ENCODE measurements at regions not wholly inside any gene's neighbourhood (a gene's known extent, or its start where the extent isn't known, plus 50 kb on each side); places are given as distances from the start of the nearest gene placed in this dataset.
"Not testable (repeated sequence)": the region's sequence is repeated elsewhere in the genome, so short reads cannot be mapped to it uniquely, and the experiment has no call there.

DNA sequence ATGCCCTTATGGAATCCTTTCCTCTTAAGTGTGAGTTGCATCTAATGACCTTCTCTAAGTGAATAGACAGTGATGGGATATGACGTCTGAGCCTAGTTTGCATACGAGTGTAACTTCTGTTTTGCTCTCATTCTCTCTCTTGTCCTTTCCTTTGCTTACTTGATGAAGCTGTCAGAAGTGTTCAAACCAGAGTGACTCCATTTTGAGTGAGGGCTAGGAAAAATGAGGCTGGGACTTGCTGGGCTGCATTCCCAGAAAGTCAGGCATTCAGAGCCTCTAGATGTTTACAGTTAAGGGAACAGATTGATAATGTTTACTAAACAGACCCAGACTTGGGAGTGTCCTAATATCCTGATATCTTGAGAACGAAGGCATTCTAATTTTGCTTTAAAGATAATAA lies 311.2 kb upstream of the SOX4 start:
- not testable (repeated sequence) for H3K36me3 ChIP-seq, H3K4me2 ChIP-seq, H3K27me3 ChIP-seq, H3K4me1 ChIP-seq, H3K9ac ChIP-seq, H3K9me3 ChIP-seq, H3K27ac ChIP-seq, H4K20me1 ChIP-seq, H3K4me3 ChIP-seq

- H3K4me2 ChIP-seq: no peak overlapping the region
- H4K20me1 ChIP-seq: no peaks in the 10 kb centered on the region
- H3K4me3 ChIP-seq: no peak overlapping the region
- H3K36me3 ChIP-seq: no peaks in the 10 kb centered on the region
- H3K4me1 ChIP-seq: no peaks in the 10 kb centered on the region
- no peak for TF ChIP-seq Cebpa-rat (IDR thresholded peaks at IDR 0.05)
- no peak overlapping the region for H3K9ac ChIP-seq
- H3K27me3 ChIP-seq: no peaks in the 10 kb centered on the region
- H3K9me3 ChIP-seq: no peaks in the 10 kb centered on the region
- H3K27ac ChIP-seq: no peak overlapping the region
Measured at GRCh38 chr6:21284166-21284565, 309.4 kb upstream of the SOX4 start.

GRCh38 chr6:21284706-21285105 lies 308.8 kb upstream of the SOX4 start:
- no peaks in the 10 kb centered on the region for H3K4me1 ChIP-seq
- H3K9me3 ChIP-seq: no peaks in the 10 kb centered on the region
- no peaks in the 10 kb centered on the region for H3K36me3 ChIP-seq
- no peaks in the 10 kb centered on the region for H4K20me1 ChIP-seq
- no peak overlapping the region for H3K4me2 ChIP-seq
- no peak overlapping the region for H3K9ac ChIP-seq
- H3K4me3 ChIP-seq: no peak overlapping the region
- no peak overlapping the region for H3K27ac ChIP-seq
- no peak for TF ChIP-seq Cebpa-rat (IDR thresholded peaks at IDR 0.05)
- H3K27me3 ChIP-seq: no peaks in the 10 kb centered on the region

DNA sequence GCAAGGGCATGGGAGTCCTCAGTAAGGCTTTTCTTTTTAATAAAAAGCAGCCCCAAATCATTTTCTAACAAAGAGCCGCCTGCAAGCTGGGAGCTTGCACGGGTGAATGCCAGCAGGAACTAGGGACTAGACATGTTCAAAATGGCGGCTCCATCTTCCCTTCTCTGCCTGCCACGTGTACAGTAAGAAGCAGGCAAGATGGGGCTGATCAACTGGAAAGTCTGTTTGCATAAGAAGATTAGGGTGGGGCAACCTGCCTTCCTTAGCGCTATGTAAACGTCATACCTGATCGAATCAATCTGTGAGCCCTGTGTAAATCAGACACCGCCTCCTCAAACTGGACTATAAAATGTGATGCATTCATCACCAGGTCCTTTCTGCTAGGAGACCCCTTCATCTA lies 299.4 kb upstream of the SOX4 start:
- no peaks in the 10 kb centered on the region for H3K27me3 ChIP-seq
- no peak overlapping the region for H3K27ac ChIP-seq
- TF ChIP-seq Cebpa-rat (IDR thresholded peaks at IDR 0.05): no peak
- H3K36me3 ChIP-seq: no peaks in the 10 kb centered on the region
- no peaks in the 10 kb centered on the region for H3K9me3 ChIP-seq
- no peak overlapping the region for H3K4me2 ChIP-seq
- no peaks in the 10 kb centered on the region for H4K20me1 ChIP-seq
- no peak overlapping the region for H3K9ac ChIP-seq
- H3K4me3 ChIP-seq: no peak overlapping the region
- H3K4me1 ChIP-seq: no peaks in the 10 kb centered on the region

- Histone ChIP-seq H4K20me1 (no peaks in the 10 kb centered on the region), H3K4me3 (no peak overlapping the region), H3K9ac (no peak overlapping the region), H3K4me1 (no peaks in the 10 kb centered on the region), H3K36me3 (no peaks in the 10 kb centered on the region), H3K27me3 (no peaks in the 10 kb centered on the region), H3K9me3 (peaks cover under 1% of the 10 kb centered on the region; the same call in 1 of the 2 replicates), H3K4me2 (no peak overlapping the region), H3K27ac (no peak overlapping the region)
- TF ChIP-seq Cebpa-rat (IDR thresholded peaks at IDR 0.05): no peak
Measured at GRCh38 chr6:21295506-21296240, 297.9 kb upstream of the SOX4 start.

- no peak overlapping the region for H3K4me2 ChIP-seq
- no peak overlapping the region for H3K27ac ChIP-seq
- H3K36me3 ChIP-seq: no peaks in the 10 kb centered on the region
- H3K9ac ChIP-seq: no peak overlapping the region
- H3K4me3 ChIP-seq: no peak overlapping the region
- peaks cover 5% of the 10 kb centered on the region; the same call in 1 of the 2 replicates for H3K9me3 ChIP-seq
- no peaks in the 10 kb centered on the region for H4K20me1 ChIP-seq
- TF ChIP-seq Cebpa-rat (IDR thresholded peaks at IDR 0.05): no peak
- no peaks in the 10 kb centered on the region for H3K27me3 ChIP-seq
- no peaks in the 10 kb centered on the region for H3K4me1 ChIP-seq
Measured at GRCh38 chr6:21297665-21298064, 295.9 kb upstream of the SOX4 start.

DNA sequence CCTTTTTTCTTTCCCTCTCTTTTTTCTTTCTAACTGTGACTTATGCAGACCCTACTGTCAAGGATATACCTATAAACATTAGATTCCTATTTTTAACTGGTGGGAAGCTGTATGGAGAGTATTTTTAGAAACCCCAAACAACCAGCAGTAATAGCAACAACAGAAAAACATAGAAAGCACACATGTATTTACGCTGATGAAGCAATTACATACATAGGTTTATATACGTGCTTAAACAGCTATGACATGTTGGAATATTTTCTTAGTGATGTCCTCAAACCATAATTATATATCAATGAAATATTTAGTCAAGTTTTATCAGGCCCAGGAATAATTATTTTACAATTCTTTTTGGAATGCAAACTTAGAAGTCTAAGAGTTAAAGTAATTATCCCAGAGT lies 294.3 kb upstream of the SOX4 start:
- no peaks in the 10 kb centered on the region for H3K27me3 ChIP-seq
- no peak overlapping the region for H3K27ac ChIP-seq
- H3K9ac ChIP-seq: no peak overlapping the region
- H4K20me1 ChIP-seq: no peaks in the 10 kb centered on the region
- no peak overlapping the region for H3K4me2 ChIP-seq
- TF ChIP-seq Cebpa-rat (IDR thresholded peaks at IDR 0.05): no peak
- H3K4me1 ChIP-seq: no peaks in the 10 kb centered on the region
- H3K9me3 ChIP-seq: peaks cover 5% of the 10 kb centered on the region; the same call in 1 of the 2 replicates
- H3K36me3 ChIP-seq: no peaks in the 10 kb centered on the region
- H3K4me3 ChIP-seq: no peak overlapping the region

DNA sequence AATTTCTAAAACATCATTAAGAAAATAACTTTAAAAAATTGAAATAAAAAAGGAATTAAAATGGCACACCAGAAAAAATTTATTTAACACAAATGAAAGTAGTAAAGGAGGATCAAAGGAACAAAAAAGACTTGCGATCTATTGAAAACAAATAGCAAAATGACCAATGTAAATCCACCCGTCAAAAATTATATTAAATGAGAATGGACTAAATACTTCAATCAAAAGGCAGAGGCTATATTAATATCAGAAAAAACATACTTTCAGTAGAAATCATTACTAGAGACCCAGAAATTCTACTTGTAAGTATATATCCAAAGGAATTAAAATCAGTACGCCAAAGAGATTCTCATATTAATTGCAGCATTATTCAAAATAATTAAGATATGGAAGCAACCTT lies 293.1 kb upstream of the SOX4 start:
- H3K9ac ChIP-seq: no peak overlapping the region
- H3K4me1 ChIP-seq: no peaks in the 10 kb centered on the region
- H3K4me2 ChIP-seq: no peak overlapping the region
- no peak for TF ChIP-seq Cebpa-rat (IDR thresholded peaks at IDR 0.05)
- H3K27ac ChIP-seq: no peak overlapping the region
- no peak overlapping the region for H3K4me3 ChIP-seq
- no peaks in the 10 kb centered on the region for H4K20me1 ChIP-seq
- no peaks in the 10 kb centered on the region for H3K27me3 ChIP-seq
- H3K9me3 ChIP-seq: peaks cover 5% of the 10 kb centered on the region; the same call in 1 of the 2 replicates
- no peaks in the 10 kb centered on the region for H3K36me3 ChIP-seq

DNA sequence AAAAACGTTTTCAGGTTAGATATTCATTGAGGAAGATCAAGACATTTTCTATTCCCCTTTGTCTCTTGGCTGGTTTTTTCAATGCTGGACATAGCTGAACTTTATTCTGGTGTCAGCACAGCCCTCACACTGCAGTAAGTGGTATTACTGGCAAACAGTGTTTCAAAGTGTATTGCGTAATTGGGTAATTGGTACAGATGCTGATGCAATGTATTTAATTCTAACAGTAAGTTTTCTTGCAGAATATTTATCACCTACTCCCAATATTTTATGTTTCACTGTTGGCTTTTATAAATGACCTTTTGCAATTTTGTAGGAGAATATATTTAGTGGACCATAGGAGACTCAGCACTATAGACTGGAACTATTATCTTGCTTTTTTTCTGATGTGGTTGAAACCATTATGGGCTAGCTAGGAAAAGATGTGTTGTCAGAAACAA lies 287.6 kb upstream of the SOX4 start:
- Histone ChIP-seq H3K36me3 (no peaks in the 10 kb centered on the region), H3K9me3 (peaks cover 3% of the 10 kb centered on the region; the same call in 1 of the 2 replicates), H3K27ac (no peak overlapping the region), H3K4me3 (no peak overlapping the region), H3K4me2 (no peak overlapping the region), H3K9ac (no peak overlapping the region), H3K27me3 (no peaks in the 10 kb centered on the region), H4K20me1 (no peaks in the 10 kb centered on the region), H3K4me1 (no peaks in the 10 kb centered on the region)
- TF ChIP-seq Cebpa-rat (IDR thresholded peaks at IDR 0.05): peak; percentile 91; the same call in 1 of the 2 replicates

- no peak overlapping the region for H3K27ac ChIP-seq
- no peak for TF ChIP-seq Cebpa-rat (IDR thresholded peaks at IDR 0.05)
- no peaks in the 10 kb centered on the region for H4K20me1 ChIP-seq
- no peaks in the 10 kb centered on the region for H3K4me1 ChIP-seq
- H3K4me3 ChIP-seq: no peak overlapping the region
- no peak overlapping the region for H3K4me2 ChIP-seq
- no peaks in the 10 kb centered on the region for H3K27me3 ChIP-seq
- no peaks in the 10 kb centered on the region for H3K36me3 ChIP-seq
- no peaks in the 10 kb centered on the region for H3K9me3 ChIP-seq
- H3K9ac ChIP-seq: no peak overlapping the region
Measured at GRCh38 chr6:21306546-21306945, 287.0 kb upstream of the SOX4 start.

DNA sequence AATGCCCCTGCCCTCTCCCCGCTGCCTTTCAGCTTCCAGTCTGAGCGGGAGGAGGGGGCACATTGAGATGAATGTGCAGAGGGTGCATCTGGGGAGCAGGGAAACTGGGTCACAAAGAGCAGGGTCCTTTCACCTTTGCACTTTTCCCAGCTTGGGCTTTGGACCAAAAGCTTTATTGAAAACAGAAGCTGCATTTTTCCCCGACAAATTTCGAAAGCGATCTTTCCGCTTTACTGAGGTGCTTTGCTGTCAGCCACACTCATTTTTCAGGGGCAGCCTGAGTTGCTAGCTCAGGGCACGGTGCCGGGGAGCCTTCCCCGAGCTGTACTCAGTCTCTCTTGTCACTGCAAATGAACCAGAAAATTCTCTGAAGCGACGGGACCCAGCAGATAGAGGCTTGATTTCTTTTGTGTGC lies 283.7 kb upstream of the SOX4 start:
- no peaks in the 10 kb centered on the region for H3K9me3 ChIP-seq
- H3K27me3 ChIP-seq: no peaks in the 10 kb centered on the region
- H3K9ac ChIP-seq: no peak overlapping the region
- no peaks in the 10 kb centered on the region for H4K20me1 ChIP-seq
- no peak for TF ChIP-seq Cebpa-rat (IDR thresholded peaks at IDR 0.05)
- H3K27ac ChIP-seq: no peak overlapping the region
- no peak overlapping the region for H3K4me3 ChIP-seq
- H3K36me3 ChIP-seq: no peaks in the 10 kb centered on the region
- no peak overlapping the region for H3K4me2 ChIP-seq
- H3K4me1 ChIP-seq: no peaks in the 10 kb centered on the region
